ENCODE measurements at regions not wholly inside any gene's neighbourhood (a gene's known extent, or its start where the extent isn't known, plus 50 kb on each side); places are given as distances from the start of the nearest gene placed in this dataset.

DNA sequence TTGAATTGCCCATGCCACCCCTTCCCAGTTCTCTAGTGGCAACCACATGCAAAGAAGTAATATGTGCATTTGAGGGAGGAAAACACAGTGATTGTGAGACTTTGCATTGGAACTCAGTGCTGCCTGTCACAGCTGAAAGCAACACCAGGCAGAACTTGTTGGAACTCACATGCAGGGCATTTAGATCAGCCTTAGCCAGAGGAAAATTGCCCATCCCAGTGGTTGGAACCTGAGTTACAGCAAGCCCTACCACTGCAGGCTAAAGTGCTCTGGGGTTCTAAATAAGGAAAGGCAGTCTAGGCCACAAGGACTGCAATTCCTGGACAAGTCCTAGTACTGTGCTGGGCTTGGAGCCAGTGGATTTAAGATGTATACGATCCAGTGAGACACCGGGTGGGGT lies 245.3 kb upstream of the UFL1 start:
- no peak for DNase-seq
- WGBS, 3 donors = 71 to 83% (median 75%) methylated on average over 2 of the region's 2 CpGs
- Histone ChIP-seq H3K36me3 (no peaks in the 10 kb centered on the region), H3K27me3 (no peaks in the 10 kb centered on the region), H3K4me1 (ENCODE audit: insufficient read depth) (no peaks in the 10 kb centered on the region), H3K27ac (no peak overlapping the region), H3K9me3 (no peaks in the 10 kb centered on the region), H3K4me3 (no peak overlapping the region)
- intact Hi-C loops (cut with DNase I) = no loop called here
- TF ChIP-seq CTCF (IDR thresholded peaks at IDR 0.05) (no peak), POLR2A (IDR thresholded peaks at IDR 0.05) (no peak), EP300 (IDR thresholded peaks at IDR 0.05) (no peak)

GRCh38 chr6:96276856-96277255 lies 244.8 kb upstream of the UFL1 start:
- no peak for TF ChIP-seq CTCF (IDR thresholded peaks at IDR 0.05)
- no peak for TF ChIP-seq EP300 (IDR thresholded peaks at IDR 0.05)
- TF ChIP-seq POLR2A (IDR thresholded peaks at IDR 0.05) = no peak
- Histone ChIP-seq H3K4me1 (ENCODE audit: insufficient read depth) (no peaks in the 10 kb centered on the region), H3K9me3 (no peaks in the 10 kb centered on the region), H3K27me3 (no peaks in the 10 kb centered on the region), H3K36me3 (no peaks in the 10 kb centered on the region), H3K4me3 (no peak overlapping the region), H3K27ac (no peak overlapping the region)
- intact Hi-C loops (cut with DNase I) = no loop called here
- no peak for DNase-seq

GRCh38 chr6:96279084-96279483 lies 242.5 kb upstream of the UFL1 start:
- H3K4me1 ChIP-seq (ENCODE audit: insufficient read depth) = no peaks in the 10 kb centered on the region
- H3K27ac ChIP-seq = no peak overlapping the region
- H3K4me3 ChIP-seq = no peak overlapping the region
- H3K9me3 ChIP-seq = no peaks in the 10 kb centered on the region
- intact Hi-C loops (cut with DNase I) = no loop called here
- DNase-seq = no peak
- H3K36me3 ChIP-seq = no peaks in the 10 kb centered on the region
- TF ChIP-seq EP300 (IDR thresholded peaks at IDR 0.05) = no peak
- TF ChIP-seq POLR2A (IDR thresholded peaks at IDR 0.05) = no peak
- no peak for TF ChIP-seq CTCF (IDR thresholded peaks at IDR 0.05)
- WGBS, 3 donors = 86 to 89% (median 89%) methylated on average over 1 of the region's 1 CpG
- H3K27me3 ChIP-seq = no peaks in the 10 kb centered on the region

DNA sequence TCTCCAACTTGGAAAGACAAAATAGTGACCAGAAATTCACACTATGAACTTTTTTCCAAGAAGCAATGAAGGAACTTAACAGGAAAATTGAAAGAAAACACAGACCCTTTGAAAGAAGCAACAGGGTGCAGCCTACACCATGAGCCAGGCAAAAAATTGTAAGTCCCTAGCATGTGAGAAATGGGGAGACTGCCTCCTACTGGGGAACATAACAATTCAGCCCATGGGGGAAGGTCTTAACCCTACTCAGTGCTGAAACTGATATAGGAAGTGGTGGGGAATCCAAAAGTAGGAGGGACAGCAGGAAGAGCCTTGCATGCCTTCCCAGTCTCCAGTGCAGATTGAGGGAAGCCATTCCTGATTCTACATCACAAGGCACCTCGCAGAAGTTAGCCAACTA lies 235.1 kb upstream of the UFL1 start:
- WGBS, 3 donors = 85 to 95% (median 90%) methylated on average over 1 of the region's 1 CpG
- no peak overlapping the region for H3K27ac ChIP-seq

More for the DNA sequence above, 235.1 kb upstream of the UFL1 start:
- intact Hi-C loops (cut with DNase I) = no loop called here
- Histone ChIP-seq H3K36me3 (no peaks in the 10 kb centered on the region), H3K9me3 (no peaks in the 10 kb centered on the region), H3K4me1 (ENCODE audit: insufficient read depth) (no peaks in the 10 kb centered on the region), H3K4me3 (no peak overlapping the region), H3K27me3 (no peaks in the 10 kb centered on the region)
- TF ChIP-seq POLR2A (IDR thresholded peaks at IDR 0.05) (no peak), CTCF (IDR thresholded peaks at IDR 0.05) (no peak), EP300 (IDR thresholded peaks at IDR 0.05) (no peak)
- no peak for DNase-seq
